ENCODE measurements at regions not wholly inside any gene's neighbourhood (a gene's known extent, or its start where the extent isn't known, plus 50 kb on each side); places are given as distances from the start of the nearest gene placed in this dataset.

- Histone ChIP-seq H3K4me1 (ENCODE audit: low read depth, poor library complexity, severe bottlenecking) (no peaks in the 10 kb centered on the region), H2AFZ (ENCODE audit: low read depth) (no peak overlapping the region), H3K4me3 (IDR thresholded peaks at IDR 0.05; ENCODE audit: insufficient read depth, low read depth, low read length) (no peak overlapping the region), H3K79me2 (ENCODE audit: insufficient read depth, low read depth) (no peaks in the 10 kb centered on the region), H3K27me3 (ENCODE audit: insufficient read depth, low read depth) (no peaks in the 10 kb centered on the region), H3K36me3 (ENCODE audit: insufficient read depth) (no peaks in the 10 kb centered on the region), H4K20me1 (ENCODE audit: insufficient read depth) (no peaks in the 10 kb centered on the region), H3K9ac (no peak overlapping the region), H3K4me2 (no peak overlapping the region), H3K27ac (no peak overlapping the region)
- no peak for TF ChIP-seq CTCF (conservative IDR thresholded peaks at IDR 0.05; ENCODE audit: low read depth, low read length)
Observed at GRCh38 chr3:150261958-150262357, 146.1 kb upstream of the TSC22D2 start.

- Histone ChIP-seq H2AFZ (ENCODE audit: low read depth) (no peak overlapping the region), H3K9ac (no peak overlapping the region), H3K4me1 (ENCODE audit: low read depth, poor library complexity, severe bottlenecking) (no peaks in the 10 kb centered on the region), H3K4me3 (IDR thresholded peaks at IDR 0.05; ENCODE audit: insufficient read depth, low read depth, low read length) (no peak overlapping the region), H3K36me3 (ENCODE audit: insufficient read depth) (no peaks in the 10 kb centered on the region), H3K27ac (no peak overlapping the region), H3K79me2 (ENCODE audit: insufficient read depth, low read depth) (no peaks in the 10 kb centered on the region), H4K20me1 (ENCODE audit: insufficient read depth) (no peaks in the 10 kb centered on the region), H3K4me2 (no peak overlapping the region), H3K27me3 (ENCODE audit: insufficient read depth, low read depth) (no peaks in the 10 kb centered on the region)
- no peak for TF ChIP-seq CTCF (conservative IDR thresholded peaks at IDR 0.05; ENCODE audit: low read depth, low read length)
Observed at GRCh38 chr3:150261418-150261817, 146.7 kb upstream of the TSC22D2 start.

GRCh38 chr3:150260398-150260710 lies 147.7 kb upstream of the TSC22D2 start:
- Histone ChIP-seq H3K27ac (no peak overlapping the region), H2AFZ (ENCODE audit: low read depth) (no peak overlapping the region), H3K79me2 (ENCODE audit: insufficient read depth, low read depth) (no peaks in the 10 kb centered on the region), H4K20me1 (ENCODE audit: insufficient read depth) (no peaks in the 10 kb centered on the region), H3K4me3 (IDR thresholded peaks at IDR 0.05; ENCODE audit: insufficient read depth, low read depth, low read length) (no peak overlapping the region), H3K36me3 (ENCODE audit: insufficient read depth) (no peaks in the 10 kb centered on the region), H3K27me3 (ENCODE audit: insufficient read depth, low read depth) (no peaks in the 10 kb centered on the region), H3K4me1 (ENCODE audit: low read depth, poor library complexity, severe bottlenecking) (no peaks in the 10 kb centered on the region), H3K4me2 (no peak overlapping the region), H3K9ac (no peak overlapping the region)
- no peak for TF ChIP-seq CTCF (conservative IDR thresholded peaks at IDR 0.05; ENCODE audit: low read depth, low read length)

- Histone ChIP-seq H3K27me3 (ENCODE audit: insufficient read depth, low read depth) (no peaks in the 10 kb centered on the region), H3K36me3 (ENCODE audit: insufficient read depth) (no peaks in the 10 kb centered on the region), H3K4me2 (no peak overlapping the region), H3K9ac (no peak overlapping the region), H3K4me3 (IDR thresholded peaks at IDR 0.05; ENCODE audit: insufficient read depth, low read depth, low read length) (no peak overlapping the region), H2AFZ (ENCODE audit: low read depth) (no peak overlapping the region), H3K27ac (no peak overlapping the region), H3K79me2 (ENCODE audit: insufficient read depth, low read depth) (no peaks in the 10 kb centered on the region), H3K4me1 (ENCODE audit: low read depth, poor library complexity, severe bottlenecking) (no peaks in the 10 kb centered on the region), H4K20me1 (ENCODE audit: insufficient read depth) (no peaks in the 10 kb centered on the region)
- TF ChIP-seq CTCF (conservative IDR thresholded peaks at IDR 0.05; ENCODE audit: low read depth, low read length) = no peak
Observed at GRCh38 chr3:150259526-150260397, 148.3 kb upstream of the TSC22D2 start.

Measured in KMS-11 (cell line).